Liver (tissue), 7 donors: ENCODE measurements at regions not wholly inside any gene's neighbourhood (a gene's known extent, or its start where the extent isn't known, plus 50 kb on each side); places are given as distances from the start of the nearest gene placed in this dataset.

Experiments
- DNase-seq: peaks from one replicate; pipeline ENCODE4 v3.0.0-alpha.2; 2017; ENCODE audit warnings: low spot score
- H3K27ac ChIP-seq, 2 donors: one replicate each; pipeline ENCODE4 v1.7.0; 2013; ENCODE audit warnings: inconsistent platforms in 2 of 2, low read length in 2 of 2, control low read depth in 1 of 2, low read depth in 1 of 2, mild to moderate bottlenecking in 1 of 2
- H3K27me3 ChIP-seq, 4 donors: one replicate each; pipeline versions ENCODE4 v1.6.1 to v1.7.0; 2013; ENCODE audit warnings: low read length in 3 of 4, inconsistent platforms in 1 of 4, mild to moderate bottlenecking in 1 of 4, moderate library complexity in 1 of 4; ENCODE audit not compliant: control insufficient read depth in 4 of 4, insufficient read depth in 4 of 4
- H3K36me3 ChIP-seq, 4 donors: one replicate each; pipeline versions ENCODE4 v1.6.1 to v1.7.0; 2013; ENCODE audit warnings: low read length in 3 of 4, mild to moderate bottlenecking in 3 of 4, low read depth in 1 of 4, moderate library complexity in 1 of 4; ENCODE audit not compliant: control insufficient read depth in 4 of 4, insufficient read depth in 3 of 4
- H3K4me1 ChIP-seq, 4 donors: one replicate each; pipeline versions ENCODE4 v1.6.1 to v1.7.0; 2013; ENCODE audit warnings: low read length in 3 of 4, mild to moderate bottlenecking in 3 of 4, moderate library complexity in 1 of 4; ENCODE audit not compliant: control insufficient read depth in 4 of 4, insufficient read depth in 4 of 4
- H3K4me3 ChIP-seq, 3 donors: one replicate each; pipeline versions ENCODE4 v1.6.1 to v1.7.0; 2013; ENCODE audit warnings: low read length in 3 of 3, control low read depth in 1 of 3, low read depth in 1 of 3, mild to moderate bottlenecking in 1 of 3
- H3K9ac ChIP-seq, 2 donors: one replicate each; pipeline ENCODE4 v1.7.0; 2013; ENCODE audit warnings: low read length in 2 of 2, mild to moderate bottlenecking in 2 of 2, moderate library complexity in 2 of 2, control low read depth in 1 of 2, low read depth in 1 of 2
- H3K9me3 ChIP-seq, 4 donors: one replicate each; pipeline versions ENCODE4 v1.6.1 to v1.7.0; 2013; ENCODE audit warnings: low read length in 3 of 4; ENCODE audit not compliant: control insufficient read depth in 4 of 4
- EGR1 ChIP-seq, 2 donors: IDR thresholded peaks; 2 replicates each; pipeline ENCODE4 v1.6.1; 2016 to 2018; ENCODE audit warnings: antibody characterized with exemption in 2 of 2, low read depth in 2 of 2
- FOXA1 ChIP-seq: IDR thresholded peaks from 2 replicates; pipeline ENCODE4 v1.6.1; 2016; ENCODE audit warnings: antibody characterized with exemption
- FOXA2 ChIP-seq: IDR thresholded peaks from 2 replicates; pipeline ENCODE4 v1.6.1; 2016; ENCODE audit warnings: antibody characterized with exemption
- GABPA ChIP-seq, 2 donors: IDR thresholded peaks in 1 of 2; conservative IDR thresholded peaks in 1 of 2; 2 replicates each; pipeline ENCODE4 v1.6.1; 2016; ENCODE audit warnings: antibody characterized with exemption in 2 of 2, mild to moderate bottlenecking in 1 of 2, moderate library complexity in 1 of 2
- HNF4A ChIP-seq, 2 donors: conservative IDR thresholded peaks; 2 replicates each; pipeline ENCODE4 v1.6.1; 2016; ENCODE audit warnings: antibody characterized with exemption in 2 of 2, mild to moderate bottlenecking in 2 of 2
- HNF4G ChIP-seq: IDR thresholded peaks from 2 replicates; pipeline ENCODE4 v1.6.1; 2016; ENCODE audit warnings: antibody characterized with exemption
- NR2F2 ChIP-seq: IDR thresholded peaks from 2 replicates; pipeline ENCODE4 v1.6.1; 2016; ENCODE audit warnings: antibody characterized with exemption
- RAD21 ChIP-seq, 2 donors: IDR thresholded peaks; 2 replicates each; pipeline ENCODE4 v1.6.1; 2016; ENCODE audit warnings: antibody characterized with exemption in 2 of 2, mild to moderate bottlenecking in 2 of 2
- RXRA ChIP-seq, 2 donors: IDR thresholded peaks; 2 replicates each; pipeline ENCODE4 v1.6.1; 2017 to 2018; ENCODE audit warnings: antibody characterized with exemption in 2 of 2, mild to moderate bottlenecking in 1 of 2
- SP1 ChIP-seq: IDR thresholded peaks from 2 replicates; pipeline ENCODE4 v1.6.1; 2018; ENCODE audit warnings: antibody characterized with exemption, mild to moderate bottlenecking
- TAF1 ChIP-seq: conservative IDR thresholded peaks from 2 replicates; pipeline ENCODE4 v1.6.1; 2016; ENCODE audit warnings: antibody characterized with exemption, mild to moderate bottlenecking
- YY1 ChIP-seq: IDR thresholded peaks from 2 replicates; pipeline ENCODE4 v1.6.1; 2016; ENCODE audit warnings: antibody characterized with exemption, mild to moderate bottlenecking
- WGBS: extraction: QIAGEN DNeasy Blood & Tissue Kit; methylation state at CpG from one replicate; pipeline ENCODE4 v1.1.7; 2013; 5-methylcytosine and 5-hydroxymethylcytosine counted together
- TF ChIP-seq, protein P1 (sequence below): IDR thresholded peaks from 2 replicates; pipeline ENCODE4 v1.6.1; 2016; ENCODE audit warnings: antibody characterized with exemption
- TF ChIP-seq, protein P2 (sequence below): IDR thresholded peaks from 2 replicates; pipeline ENCODE4 v1.6.1; 2016; ENCODE audit warnings: antibody characterized with exemption, mild to moderate bottlenecking
- TF ChIP-seq, protein P3 (sequence below): IDR thresholded peaks from 2 replicates; pipeline ENCODE4 v1.6.1; 2016; ENCODE audit warnings: antibody characterized with exemption
- TF ChIP-seq, protein P4 (sequence below): IDR thresholded peaks from 2 replicates; pipeline ENCODE4 v1.6.1; 2016; ENCODE audit warnings: antibody characterized with exemption
- donor health status: healthy.
- donor health status: healthy.
- donor health status: healthy.
- donor health status: healthy.

DNA sequence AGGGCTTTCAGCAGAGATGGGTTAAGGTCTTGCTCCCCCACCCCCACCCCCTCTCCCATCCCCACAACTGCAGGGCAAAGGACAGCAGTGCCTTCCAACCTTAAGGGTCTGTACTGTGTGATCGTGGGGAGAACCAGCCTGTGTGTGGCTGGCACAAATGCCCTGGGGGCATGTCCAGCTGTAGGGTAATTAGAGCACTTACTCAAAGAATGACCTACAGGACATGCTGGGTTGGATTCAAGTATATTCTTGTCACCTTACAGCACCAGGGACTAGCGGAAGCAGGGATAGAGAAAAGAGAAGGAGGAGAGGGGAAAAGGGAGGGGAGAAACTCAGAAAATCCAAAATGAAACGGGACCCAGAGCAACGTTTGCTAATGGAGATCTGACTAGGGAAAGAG lies 191.3 kb upstream of the GATB start:
- no peak overlapping the region for H3K27ac ChIP-seq
- TF ChIP-seq FOXA1 (no peak), NR2F2 (no peak), TAF1 (no peak), FOXA2 (no peak), SP1 (no peak), RAD21 (IDR thresholded peaks at IDR 0.05) (no peak), HNF4A (conservative IDR thresholded peaks at IDR 0.05) (no peak), HNF4G (no peak), GABPA (IDR thresholded peaks at IDR 0.05 in 1 of 2, conservative IDR thresholded peaks at IDR 0.05 in 1 of 2) (no peak)
- TF ChIP-seq, protein P1, sequence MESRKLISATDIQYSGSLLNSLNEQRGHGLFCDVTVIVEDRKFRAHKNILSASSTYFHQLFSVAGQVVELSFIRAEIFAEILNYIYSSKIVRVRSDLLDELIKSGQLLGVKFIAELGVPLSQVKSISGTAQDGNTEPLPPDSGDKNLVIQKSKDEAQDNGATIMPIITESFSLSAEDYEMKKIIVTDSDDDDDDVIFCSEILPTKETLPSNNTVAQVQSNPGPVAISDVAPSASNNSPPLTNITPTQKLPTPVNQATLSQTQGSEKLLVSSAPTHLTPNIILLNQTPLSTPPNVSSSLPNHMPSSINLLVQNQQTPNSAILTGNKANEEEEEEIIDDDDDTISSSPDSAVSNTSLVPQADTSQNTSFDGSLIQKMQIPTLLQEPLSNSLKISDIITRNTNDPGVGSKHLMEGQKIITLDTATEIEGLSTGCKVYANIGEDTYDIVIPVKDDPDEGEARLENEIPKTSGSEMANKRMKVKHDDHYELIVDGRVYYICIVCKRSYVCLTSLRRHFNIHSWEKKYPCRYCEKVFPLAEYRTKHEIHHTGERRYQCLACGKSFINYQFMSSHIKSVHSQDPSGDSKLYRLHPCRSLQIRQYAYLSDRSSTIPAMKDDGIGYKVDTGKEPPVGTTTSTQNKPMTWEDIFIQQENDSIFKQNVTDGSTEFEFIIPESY: no peak
- TF ChIP-seq, protein P2, sequence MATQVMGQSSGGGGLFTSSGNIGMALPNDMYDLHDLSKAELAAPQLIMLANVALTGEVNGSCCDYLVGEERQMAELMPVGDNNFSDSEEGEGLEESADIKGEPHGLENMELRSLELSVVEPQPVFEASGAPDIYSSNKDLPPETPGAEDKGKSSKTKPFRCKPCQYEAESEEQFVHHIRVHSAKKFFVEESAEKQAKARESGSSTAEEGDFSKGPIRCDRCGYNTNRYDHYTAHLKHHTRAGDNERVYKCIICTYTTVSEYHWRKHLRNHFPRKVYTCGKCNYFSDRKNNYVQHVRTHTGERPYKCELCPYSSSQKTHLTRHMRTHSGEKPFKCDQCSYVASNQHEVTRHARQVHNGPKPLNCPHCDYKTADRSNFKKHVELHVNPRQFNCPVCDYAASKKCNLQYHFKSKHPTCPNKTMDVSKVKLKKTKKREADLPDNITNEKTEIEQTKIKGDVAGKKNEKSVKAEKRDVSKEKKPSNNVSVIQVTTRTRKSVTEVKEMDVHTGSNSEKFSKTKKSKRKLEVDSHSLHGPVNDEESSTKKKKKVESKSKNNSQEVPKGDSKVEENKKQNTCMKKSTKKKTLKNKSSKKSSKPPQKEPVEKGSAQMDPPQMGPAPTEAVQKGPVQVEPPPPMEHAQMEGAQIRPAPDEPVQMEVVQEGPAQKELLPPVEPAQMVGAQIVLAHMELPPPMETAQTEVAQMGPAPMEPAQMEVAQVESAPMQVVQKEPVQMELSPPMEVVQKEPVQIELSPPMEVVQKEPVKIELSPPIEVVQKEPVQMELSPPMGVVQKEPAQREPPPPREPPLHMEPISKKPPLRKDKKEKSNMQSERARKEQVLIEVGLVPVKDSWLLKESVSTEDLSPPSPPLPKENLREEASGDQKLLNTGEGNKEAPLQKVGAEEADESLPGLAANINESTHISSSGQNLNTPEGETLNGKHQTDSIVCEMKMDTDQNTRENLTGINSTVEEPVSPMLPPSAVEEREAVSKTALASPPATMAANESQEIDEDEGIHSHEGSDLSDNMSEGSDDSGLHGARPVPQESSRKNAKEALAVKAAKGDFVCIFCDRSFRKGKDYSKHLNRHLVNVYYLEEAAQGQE: no peak
- TF ChIP-seq, protein P3, sequence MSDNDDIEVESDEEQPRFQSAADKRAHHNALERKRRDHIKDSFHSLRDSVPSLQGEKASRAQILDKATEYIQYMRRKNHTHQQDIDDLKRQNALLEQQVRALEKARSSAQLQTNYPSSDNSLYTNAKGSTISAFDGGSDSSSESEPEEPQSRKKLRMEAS: no peak
- TF ChIP-seq, protein P4, sequence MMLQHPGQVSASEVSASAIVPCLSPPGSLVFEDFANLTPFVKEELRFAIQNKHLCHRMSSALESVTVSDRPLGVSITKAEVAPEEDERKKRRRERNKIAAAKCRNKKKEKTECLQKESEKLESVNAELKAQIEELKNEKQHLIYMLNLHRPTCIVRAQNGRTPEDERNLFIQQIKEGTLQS: no peak
- no peak overlapping the region for H3K4me3 ChIP-seq
- WGBS: 59% methylated on average over 4 of the region's 4 CpGs
- H3K27me3 ChIP-seq: no peaks in the 10 kb centered on the region
- no peak for DNase-seq
- peaks cover 0 to 2% (median under 1%) of the 10 kb centered on the region in 4 donors for H3K9me3 ChIP-seq
- H3K4me1 ChIP-seq: no peaks in the 10 kb centered on the region
- H3K36me3 ChIP-seq: no peaks in the 10 kb centered on the region
- no peak overlapping the region for H3K9ac ChIP-seq

DNA sequence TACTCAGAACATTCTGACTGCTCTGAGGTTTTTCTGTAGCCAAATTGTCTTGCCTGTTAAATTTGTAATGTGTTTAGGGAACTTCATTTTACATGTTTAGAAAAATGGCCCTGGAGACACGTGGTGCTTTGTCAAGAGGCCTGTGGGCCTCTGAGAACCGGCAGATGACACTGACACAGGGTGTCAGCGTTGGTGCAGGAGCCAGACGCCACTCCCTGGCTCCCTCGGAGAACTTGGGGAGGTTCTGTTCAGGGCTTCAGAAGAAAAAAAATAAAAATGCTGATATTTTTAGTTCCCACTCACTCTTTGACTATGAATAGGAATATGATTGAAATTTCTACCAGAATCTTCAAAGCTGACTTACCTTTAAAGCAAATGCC lies 190.9 kb upstream of the GATB start:
- 60% methylated on average over 5 of the region's 5 CpGs for WGBS
- Histone ChIP-seq H3K4me1 (no peaks in the 10 kb centered on the region), H3K36me3 (no peaks in the 10 kb centered on the region), H3K9me3 (peaks cover 1 to 4% (median 3%) of the 10 kb centered on the region in 4 donors), H3K9ac (no peak overlapping the region), H3K27ac (no peak overlapping the region), H3K4me3 (no peak overlapping the region), H3K27me3 (no peaks in the 10 kb centered on the region)
- DNase-seq: no peak
- TF ChIP-seq, protein P4: no peak
- TF ChIP-seq RXRA (IDR thresholded peaks at IDR 0.05): no peak
- no peak for TF ChIP-seq RAD21 (IDR thresholded peaks at IDR 0.05)
- TF ChIP-seq, protein P3: no peak
- TF ChIP-seq FOXA2: no peak
- TF ChIP-seq, protein P1: no peak
- no peak for TF ChIP-seq HNF4G
- no peak for TF ChIP-seq TAF1
- no peak for TF ChIP-seq EGR1 (IDR thresholded peaks at IDR 0.05; ENCODE audit: low read depth in 2 of 2)
- TF ChIP-seq SP1: no peak
- TF ChIP-seq FOXA1: no peak
- TF ChIP-seq YY1: no peak
- TF ChIP-seq HNF4A (conservative IDR thresholded peaks at IDR 0.05): no peak
